Lower leg skin (tissue), 3 donors: ENCODE measurements at regions not wholly inside any gene's neighbourhood (a gene's known extent, or its start where the extent isn't known, plus 50 kb on each side); places are given as distances from the start of the nearest gene placed in this dataset.

ENCODE experiments used
- POLR2A ChIP-seq, 2 donors: fragments of 450-650 bp; IDR thresholded peaks; one replicate each; pipeline ENCODE4 v1.6.1; 2016 to 2017; ENCODE audit warnings: antibody characterized with exemption in 2 of 2, mild to moderate bottlenecking in 1 of 2, moderate library complexity in 1 of 2
- TF ChIP-seq, protein P1 (sequence below), 3 donors: fragments of 450-650 bp; IDR thresholded peaks; one replicate each; pipeline ENCODE4 v1.5.1; 2016; ENCODE audit warnings: antibody characterized with exemption in 3 of 3, mild to moderate bottlenecking in 3 of 3, moderate library complexity in 2 of 3

DNA sequence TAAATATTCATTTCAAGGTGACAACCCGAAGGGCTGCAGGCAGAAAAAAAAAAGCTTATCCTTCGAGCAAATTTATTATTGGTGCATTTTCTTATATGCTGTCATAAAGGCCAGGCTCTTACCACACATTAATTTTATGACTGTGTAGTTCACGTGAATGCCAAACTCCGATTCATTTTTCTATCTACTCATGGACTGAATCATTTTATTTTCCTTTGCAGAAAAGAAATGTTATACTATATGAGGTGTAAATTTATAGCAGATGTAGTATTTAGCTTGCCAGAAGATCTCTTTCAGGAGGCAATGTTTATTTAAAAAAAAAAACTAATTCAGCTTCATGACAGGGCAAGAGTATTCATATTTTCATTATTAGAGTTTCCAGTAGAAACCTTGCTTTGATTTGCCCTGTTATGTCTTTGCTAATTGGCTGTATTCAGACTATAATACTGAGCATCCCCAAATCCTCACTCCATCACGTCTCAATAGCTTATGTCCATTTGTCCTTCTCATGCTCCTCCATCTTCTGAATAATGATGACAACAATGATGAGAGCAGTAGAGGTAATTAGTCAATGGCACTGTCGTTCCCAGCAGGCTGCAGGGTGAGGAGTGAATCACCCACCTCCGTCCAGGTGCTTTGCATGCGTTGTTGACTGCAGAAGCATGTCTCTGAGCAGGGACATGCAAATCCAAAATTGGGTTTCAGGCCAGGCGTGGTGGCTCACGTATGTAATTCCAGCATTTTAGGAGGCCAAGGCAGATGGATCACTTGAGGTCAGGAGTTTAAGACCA is 101.1 kb upstream of the RAB12 start:
- TF ChIP-seq, protein P1, sequence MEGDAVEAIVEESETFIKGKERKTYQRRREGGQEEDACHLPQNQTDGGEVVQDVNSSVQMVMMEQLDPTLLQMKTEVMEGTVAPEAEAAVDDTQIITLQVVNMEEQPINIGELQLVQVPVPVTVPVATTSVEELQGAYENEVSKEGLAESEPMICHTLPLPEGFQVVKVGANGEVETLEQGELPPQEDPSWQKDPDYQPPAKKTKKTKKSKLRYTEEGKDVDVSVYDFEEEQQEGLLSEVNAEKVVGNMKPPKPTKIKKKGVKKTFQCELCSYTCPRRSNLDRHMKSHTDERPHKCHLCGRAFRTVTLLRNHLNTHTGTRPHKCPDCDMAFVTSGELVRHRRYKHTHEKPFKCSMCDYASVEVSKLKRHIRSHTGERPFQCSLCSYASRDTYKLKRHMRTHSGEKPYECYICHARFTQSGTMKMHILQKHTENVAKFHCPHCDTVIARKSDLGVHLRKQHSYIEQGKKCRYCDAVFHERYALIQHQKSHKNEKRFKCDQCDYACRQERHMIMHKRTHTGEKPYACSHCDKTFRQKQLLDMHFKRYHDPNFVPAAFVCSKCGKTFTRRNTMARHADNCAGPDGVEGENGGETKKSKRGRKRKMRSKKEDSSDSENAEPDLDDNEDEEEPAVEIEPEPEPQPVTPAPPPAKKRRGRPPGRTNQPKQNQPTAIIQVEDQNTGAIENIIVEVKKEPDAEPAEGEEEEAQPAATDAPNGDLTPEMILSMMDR (IDR thresholded peaks at IDR 0.05): no peak
- TF ChIP-seq POLR2A (IDR thresholded peaks at IDR 0.05): no peak
